ENCODE measurements at regions not wholly inside any gene's neighbourhood (a gene's known extent, or its start where the extent isn't known, plus 50 kb on each side); places are given as distances from the start of the nearest gene placed in this dataset.

DNA sequence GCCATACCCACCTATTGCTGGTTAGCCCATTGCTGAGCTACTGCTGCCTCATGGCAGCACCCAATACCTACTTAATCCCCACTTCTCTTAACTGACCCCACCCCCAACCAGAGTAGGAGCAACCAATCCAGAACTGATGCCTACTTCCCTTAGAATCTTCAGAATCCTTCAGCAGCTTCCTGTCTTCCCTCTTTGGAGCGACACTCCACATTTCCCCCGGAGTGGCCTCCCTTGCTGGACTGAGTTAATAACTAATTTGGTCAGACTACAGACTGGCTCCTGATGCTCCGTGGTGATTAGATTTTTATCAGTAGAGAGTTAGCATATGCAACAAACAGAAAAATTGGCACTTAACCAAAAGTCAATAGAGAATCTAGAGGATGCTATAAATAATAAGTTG is 51.2 kb upstream of the UBR2 start:
- TF ChIP-seq EZH2 (IDR thresholded peaks at IDR 0.05; ENCODE audit: insufficient read depth, poor library complexity, severe bottlenecking) (no peak), EZH2phosphoT487 (IDR thresholded peaks at IDR 0.05; ENCODE audit: insufficient read depth, low read depth) (no peak)
